ENCODE measurements at regions not wholly inside any gene's neighbourhood (a gene's known extent, or its start where the extent isn't known, plus 50 kb on each side); places are given as distances from the start of the nearest gene placed in this dataset.

DNA sequence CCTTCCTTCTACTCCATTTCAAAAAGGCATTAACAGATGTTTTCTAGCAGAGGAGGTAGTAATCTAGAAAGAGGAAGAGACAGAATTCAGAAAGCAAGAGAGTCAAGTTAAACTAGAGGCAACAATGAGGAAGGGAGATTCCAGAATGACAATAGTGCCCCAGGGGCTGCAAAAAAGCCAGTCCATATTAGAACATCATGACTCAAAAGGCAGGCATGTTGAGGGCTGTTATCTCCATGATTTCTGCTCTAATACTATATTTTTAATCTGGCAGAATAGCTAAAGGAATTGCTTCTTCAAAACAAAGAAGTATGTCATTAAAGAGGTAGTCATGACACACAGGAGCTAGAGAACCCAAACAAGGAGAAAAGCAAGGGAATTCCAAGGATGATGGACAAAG lies 599.6 kb downstream of the INHBA start:
- TF ChIP-seq, protein P1, sequence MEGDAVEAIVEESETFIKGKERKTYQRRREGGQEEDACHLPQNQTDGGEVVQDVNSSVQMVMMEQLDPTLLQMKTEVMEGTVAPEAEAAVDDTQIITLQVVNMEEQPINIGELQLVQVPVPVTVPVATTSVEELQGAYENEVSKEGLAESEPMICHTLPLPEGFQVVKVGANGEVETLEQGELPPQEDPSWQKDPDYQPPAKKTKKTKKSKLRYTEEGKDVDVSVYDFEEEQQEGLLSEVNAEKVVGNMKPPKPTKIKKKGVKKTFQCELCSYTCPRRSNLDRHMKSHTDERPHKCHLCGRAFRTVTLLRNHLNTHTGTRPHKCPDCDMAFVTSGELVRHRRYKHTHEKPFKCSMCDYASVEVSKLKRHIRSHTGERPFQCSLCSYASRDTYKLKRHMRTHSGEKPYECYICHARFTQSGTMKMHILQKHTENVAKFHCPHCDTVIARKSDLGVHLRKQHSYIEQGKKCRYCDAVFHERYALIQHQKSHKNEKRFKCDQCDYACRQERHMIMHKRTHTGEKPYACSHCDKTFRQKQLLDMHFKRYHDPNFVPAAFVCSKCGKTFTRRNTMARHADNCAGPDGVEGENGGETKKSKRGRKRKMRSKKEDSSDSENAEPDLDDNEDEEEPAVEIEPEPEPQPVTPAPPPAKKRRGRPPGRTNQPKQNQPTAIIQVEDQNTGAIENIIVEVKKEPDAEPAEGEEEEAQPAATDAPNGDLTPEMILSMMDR (IDR thresholded peaks at IDR 0.05) = no peak
- TF ChIP-seq EP300 (IDR thresholded peaks at IDR 0.05) (no peak), POLR2A (IDR thresholded peaks at IDR 0.05) (no peak)
